SK-N-SH treated with all-trans-retinoic acid at 6 μM for 48 hours (cell line): ENCODE measurements at regions not wholly inside any gene's neighbourhood (a gene's known extent, or its start where the extent isn't known, plus 50 kb on each side); places are given as distances from the start of the nearest gene placed in this dataset.
"Not testable (repeated sequence)": the region's sequence is repeated elsewhere in the genome, so short reads cannot be mapped to it uniquely, and the experiment has no call there.

Source experiments
- ATAC-seq: fragments of 200-7000 bp; cut with Tn5 transposase; 3 replicates; pipeline ENCODE4 v1.9.1; 2020; ENCODE audit warnings: mild to moderate bottlenecking, moderate library complexity
- ARNTL ChIP-seq: fragments of 450-650 bp; formaldehyde crosslinking; IDR thresholded peaks from 2 replicates; pipeline ENCODE4 v1.5.0; 2020; ENCODE audit warnings: low read depth, mild to moderate bottlenecking, moderate library complexity, borderline replicate concordance
- BACH2 ChIP-seq: fragments of 250-450 bp; sonication (Bioruptor Pico); IDR thresholded peaks from 2 replicates; pipeline ENCODE4 v1.9.0; 2021; ENCODE audit warnings: mild to moderate bottlenecking, borderline replicate concordance
- CSDC2 ChIP-seq: fragments of 250-450 bp; sonication (Bioruptor Pico); IDR thresholded peaks from 2 replicates; pipeline ENCODE4 v1.5.0; 2020; ENCODE audit warnings: mild to moderate bottlenecking, moderate library complexity
- ESRRG ChIP-seq: fragments of 250-450 bp; sonication (Bioruptor Pico); IDR thresholded peaks from 2 replicates; pipeline ENCODE4 v1.6.1; 2021; ENCODE audit warnings: mild to moderate bottlenecking
- ISL1 ChIP-seq: fragments of 250-450 bp; sonication (Bioruptor Pico); IDR thresholded peaks from 2 replicates; pipeline ENCODE4 v2.1.2; 2022; ENCODE audit warnings: mild to moderate bottlenecking, moderate library complexity
- OSR1 ChIP-seq: fragments of 250-450 bp; sonication (Bioruptor Pico); IDR thresholded peaks from 2 replicates; pipeline ENCODE4 v1.8.0; 2022; ENCODE audit warnings: moderate library complexity, mild to moderate bottlenecking, inconsistent platforms
- PPARA ChIP-seq: fragments of 250-450 bp; sonication (Bioruptor Pico); IDR thresholded peaks from 2 replicates; pipeline ENCODE4 v1.5.0; 2020; ENCODE audit warnings: mild to moderate bottlenecking, borderline replicate concordance
- RARB ChIP-seq: fragments of 250-450 bp; sonication (Bioruptor Pico); IDR thresholded peaks from 2 replicates; pipeline ENCODE4 v1.8.0; 2021; ENCODE audit warnings: mild to moderate bottlenecking, moderate library complexity
- TCF4 ChIP-seq: fragments of 250-450 bp; sonication (Bioruptor Pico); IDR thresholded peaks from 2 replicates; pipeline ENCODE4 v1.8.0; 2021; ENCODE audit warnings: mild to moderate bottlenecking, moderate library complexity, borderline replicate concordance
- TOX ChIP-seq: fragments of 250-450 bp; sonication (Bioruptor Pico); IDR thresholded peaks from 2 replicates; pipeline ENCODE4 v1.8.0; 2021; ENCODE audit warnings: mild to moderate bottlenecking, moderate library complexity, borderline replicate concordance
- ZC3H10 ChIP-seq: fragments of 250-450 bp; sonication (Bioruptor Pico); IDR thresholded peaks from 2 replicates; pipeline ENCODE4 v1.5.1; 2021; ENCODE audit warnings: mild to moderate bottlenecking, moderate library complexity
- ZFP3 ChIP-seq: fragments of 250-450 bp; sonication (Bioruptor Pico); IDR thresholded peaks from 2 replicates; pipeline ENCODE4 v1.5.0; 2020; ENCODE audit warnings: mild to moderate bottlenecking, moderate library complexity
- ZNF565 ChIP-seq: fragments of 450-650 bp; formaldehyde crosslinking; conservative IDR thresholded peaks from 2 replicates; pipeline ENCODE4 v1.5.0; 2020; ENCODE audit warnings: low read depth, mild to moderate bottlenecking, moderate library complexity
- TF ChIP-seq, protein P1 (sequence below): fragments of 250-450 bp; sonication (Bioruptor Pico); IDR thresholded peaks from 2 replicates; pipeline ENCODE4 v1.5.1; 2021; ENCODE audit warnings: mild to moderate bottlenecking, moderate library complexity
- TF ChIP-seq, protein P2 (sequence below): fragments of 250-450 bp; sonication (Bioruptor Pico); IDR thresholded peaks from 2 replicates; pipeline ENCODE4 v1.8.0; 2020; ENCODE audit warnings: mild to moderate bottlenecking, moderate library complexity, borderline replicate concordance
- TF ChIP-seq, protein P3 (sequence below): fragments of 250-450 bp; sonication (Bioruptor Pico); IDR thresholded peaks from 2 replicates; pipeline ENCODE4 v1.5.1; 2020; ENCODE audit warnings: low read depth, mild to moderate bottlenecking, moderate library complexity
- TF ChIP-seq, protein P4 (sequence below): fragments of 250-450 bp; sonication (Bioruptor Pico); IDR thresholded peaks from 2 replicates; pipeline ENCODE4 v1.8.0; 2021; ENCODE audit warnings: low read depth, mild to moderate bottlenecking, moderate library complexity, borderline replicate concordance

DNA sequence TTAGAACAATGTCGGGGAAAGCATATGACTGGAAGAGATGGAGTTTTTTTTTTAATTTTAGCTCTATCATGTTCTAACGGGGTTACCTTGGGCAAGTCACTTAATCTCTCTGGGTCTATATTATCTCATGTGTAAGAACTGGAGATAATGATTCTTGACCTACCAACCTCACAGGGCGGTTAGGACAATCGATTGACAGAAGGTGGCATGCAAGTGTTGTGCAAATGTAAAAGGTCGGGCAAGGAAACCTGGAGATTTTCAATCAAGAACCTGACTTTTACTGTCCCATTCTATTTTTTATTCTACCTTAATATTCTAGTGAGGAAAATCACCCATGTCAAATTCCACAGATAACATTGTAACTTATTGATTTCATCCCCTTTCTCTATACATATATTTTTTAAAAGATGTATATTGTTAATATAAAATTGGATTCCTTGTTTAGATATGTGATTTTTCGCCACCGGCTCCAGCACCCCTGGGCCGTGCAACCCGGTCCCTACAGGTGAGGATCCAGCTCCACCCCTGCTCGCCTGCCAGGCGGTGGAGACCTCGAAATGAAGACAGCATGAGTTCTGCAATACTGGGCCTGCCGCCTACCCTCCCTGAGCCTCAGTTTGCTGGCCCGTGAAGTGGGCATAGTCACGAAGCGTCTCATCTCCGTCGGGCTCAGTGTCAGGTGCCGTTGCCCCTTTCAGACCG is 497.6 kb upstream of the PHF14 start (continued):
- TF ChIP-seq, protein P1, sequence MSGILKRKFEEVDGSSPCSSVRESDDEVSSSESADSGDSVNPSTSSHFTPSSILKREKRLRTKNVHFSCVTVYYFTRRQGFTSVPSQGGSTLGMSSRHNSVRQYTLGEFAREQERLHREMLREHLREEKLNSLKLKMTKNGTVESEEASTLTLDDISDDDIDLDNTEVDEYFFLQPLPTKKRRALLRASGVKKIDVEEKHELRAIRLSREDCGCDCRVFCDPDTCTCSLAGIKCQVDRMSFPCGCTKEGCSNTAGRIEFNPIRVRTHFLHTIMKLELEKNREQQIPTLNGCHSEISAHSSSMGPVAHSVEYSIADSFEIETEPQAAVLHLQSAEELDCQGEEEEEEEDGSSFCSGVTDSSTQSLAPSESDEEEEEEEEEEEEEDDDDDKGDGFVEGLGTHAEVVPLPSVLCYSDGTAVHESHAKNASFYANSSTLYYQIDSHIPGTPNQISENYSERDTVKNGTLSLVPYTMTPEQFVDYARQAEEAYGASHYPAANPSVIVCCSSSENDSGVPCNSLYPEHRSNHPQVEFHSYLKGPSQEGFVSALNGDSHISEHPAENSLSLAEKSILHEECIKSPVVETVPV (CRISPR knock-in tag), result no peak
- TF ChIP-seq RARB (CRISPR knock-in tag) (no peak), ZC3H10 (no peak)

DNA sequence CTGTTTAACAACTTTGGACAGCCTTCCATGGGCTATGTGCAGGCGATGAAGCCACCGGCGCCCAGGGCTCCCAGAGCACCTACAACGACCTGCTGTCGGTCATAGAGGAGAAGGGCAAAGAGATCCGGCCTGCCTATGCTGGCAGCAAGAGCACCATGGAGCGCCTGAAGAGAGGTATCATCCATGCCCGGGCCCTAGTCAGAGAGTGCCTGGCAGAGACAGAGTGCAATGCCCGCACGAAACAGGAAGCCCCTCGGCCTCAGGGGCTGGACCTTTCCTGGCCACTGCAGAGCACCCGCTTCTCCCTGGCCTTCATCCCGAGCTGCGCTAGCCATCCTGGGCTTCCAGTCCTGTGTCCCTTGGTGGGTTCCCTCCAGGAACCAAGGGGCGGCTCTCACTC is 497.0 kb upstream of the PHF14 start:
- no peak for ATAC-seq
- TF ChIP-seq ESRRG (CRISPR knock-in tag), result no peak
- TF ChIP-seq, all 23 proteins: peak for 0

DNA sequence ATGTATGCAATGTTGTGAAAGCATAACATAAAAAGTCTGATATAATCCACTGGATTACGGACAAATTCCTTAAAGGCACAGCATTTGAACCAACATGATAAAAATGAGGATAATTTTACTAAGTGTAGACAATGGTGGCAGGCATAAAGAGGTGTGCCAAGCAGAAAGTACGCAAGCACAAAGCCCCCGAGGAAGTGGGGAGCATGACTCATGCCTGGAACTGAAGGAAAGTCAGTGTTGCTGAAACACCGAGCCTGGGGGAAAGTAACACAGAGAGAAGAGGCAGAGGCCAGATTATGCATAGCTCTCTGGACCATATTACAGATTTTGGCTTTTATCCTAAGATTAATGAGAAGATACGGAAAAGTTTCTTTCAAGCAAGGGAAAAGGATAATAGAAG is 490.0 kb upstream of the PHF14 start:
- TF ChIP-seq, protein P2, sequence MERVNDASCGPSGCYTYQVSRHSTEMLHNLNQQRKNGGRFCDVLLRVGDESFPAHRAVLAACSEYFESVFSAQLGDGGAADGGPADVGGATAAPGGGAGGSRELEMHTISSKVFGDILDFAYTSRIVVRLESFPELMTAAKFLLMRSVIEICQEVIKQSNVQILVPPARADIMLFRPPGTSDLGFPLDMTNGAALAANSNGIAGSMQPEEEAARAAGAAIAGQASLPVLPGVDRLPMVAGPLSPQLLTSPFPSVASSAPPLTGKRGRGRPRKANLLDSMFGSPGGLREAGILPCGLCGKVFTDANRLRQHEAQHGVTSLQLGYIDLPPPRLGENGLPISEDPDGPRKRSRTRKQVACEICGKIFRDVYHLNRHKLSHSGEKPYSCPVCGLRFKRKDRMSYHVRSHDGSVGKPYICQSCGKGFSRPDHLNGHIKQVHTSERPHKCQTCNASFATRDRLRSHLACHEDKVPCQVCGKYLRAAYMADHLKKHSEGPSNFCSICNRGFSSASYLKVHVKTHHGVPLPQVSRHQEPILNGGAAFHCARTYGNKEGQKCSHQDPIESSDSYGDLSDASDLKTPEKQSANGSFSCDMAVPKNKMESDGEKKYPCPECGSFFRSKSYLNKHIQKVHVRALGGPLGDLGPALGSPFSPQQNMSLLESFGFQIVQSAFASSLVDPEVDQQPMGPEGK (CRISPR knock-in tag), result no peak
- TF ChIP-seq ISL1 (CRISPR knock-in tag), result no peak
- TF ChIP-seq TOX (CRISPR knock-in tag), result no peak
- no peak for TF ChIP-seq ESRRG (CRISPR knock-in tag)
- no peak for TF ChIP-seq ZFP3
- TF ChIP-seq BACH2 (CRISPR knock-in tag), result no peak
- no peak for TF ChIP-seq TCF4
- TF ChIP-seq, protein P3, sequence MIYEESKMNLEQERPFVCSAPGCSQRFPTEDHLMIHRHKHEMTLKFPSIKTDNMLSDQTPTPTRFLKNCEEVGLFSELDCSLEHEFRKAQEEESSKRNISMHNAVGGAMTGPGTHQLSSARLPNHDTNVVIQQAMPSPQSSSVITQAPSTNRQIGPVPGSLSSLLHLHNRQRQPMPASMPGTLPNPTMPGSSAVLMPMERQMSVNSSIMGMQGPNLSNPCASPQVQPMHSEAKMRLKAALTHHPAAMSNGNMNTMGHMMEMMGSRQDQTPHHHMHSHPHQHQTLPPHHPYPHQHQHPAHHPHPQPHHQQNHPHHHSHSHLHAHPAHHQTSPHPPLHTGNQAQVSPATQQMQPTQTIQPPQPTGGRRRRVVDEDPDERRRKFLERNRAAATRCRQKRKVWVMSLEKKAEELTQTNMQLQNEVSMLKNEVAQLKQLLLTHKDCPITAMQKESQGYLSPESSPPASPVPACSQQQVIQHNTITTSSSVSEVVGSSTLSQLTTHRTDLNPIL, result no peak
- TF ChIP-seq ZNF565 (CRISPR knock-in tag), result no peak
- TF ChIP-seq ZC3H10, result no peak
- no peak for TF ChIP-seq ARNTL (CRISPR knock-in tag)
- no peak for TF ChIP-seq OSR1 (CRISPR knock-in tag)
- TF ChIP-seq PPARA, result no peak
- TF ChIP-seq, protein P1 (CRISPR knock-in tag), result no peak
- TF ChIP-seq, protein P4, sequence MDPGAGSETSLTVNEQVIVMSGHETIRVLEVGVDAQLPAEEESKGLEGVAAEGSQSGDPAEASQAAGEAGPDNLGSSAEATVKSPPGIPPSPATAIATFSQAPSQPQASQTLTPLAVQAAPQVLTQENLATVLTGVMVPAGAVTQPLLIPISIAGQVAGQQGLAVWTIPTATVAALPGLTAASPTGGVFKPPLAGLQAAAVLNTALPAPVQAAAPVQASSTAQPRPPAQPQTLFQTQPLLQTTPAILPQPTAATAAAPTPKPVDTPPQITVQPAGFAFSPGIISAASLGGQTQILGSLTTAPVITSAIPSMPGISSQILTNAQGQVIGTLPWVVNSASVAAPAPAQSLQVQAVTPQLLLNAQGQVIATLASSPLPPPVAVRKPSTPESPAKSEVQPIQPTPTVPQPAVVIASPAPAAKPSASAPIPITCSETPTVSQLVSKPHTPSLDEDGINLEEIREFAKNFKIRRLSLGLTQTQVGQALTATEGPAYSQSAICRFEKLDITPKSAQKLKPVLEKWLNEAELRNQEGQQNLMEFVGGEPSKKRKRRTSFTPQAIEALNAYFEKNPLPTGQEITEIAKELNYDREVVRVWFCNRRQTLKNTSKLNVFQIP (CRISPR knock-in tag), result no peak
- TF ChIP-seq CSDC2 (CRISPR knock-in tag), result no peak
- ATAC-seq, result no peak

DNA sequence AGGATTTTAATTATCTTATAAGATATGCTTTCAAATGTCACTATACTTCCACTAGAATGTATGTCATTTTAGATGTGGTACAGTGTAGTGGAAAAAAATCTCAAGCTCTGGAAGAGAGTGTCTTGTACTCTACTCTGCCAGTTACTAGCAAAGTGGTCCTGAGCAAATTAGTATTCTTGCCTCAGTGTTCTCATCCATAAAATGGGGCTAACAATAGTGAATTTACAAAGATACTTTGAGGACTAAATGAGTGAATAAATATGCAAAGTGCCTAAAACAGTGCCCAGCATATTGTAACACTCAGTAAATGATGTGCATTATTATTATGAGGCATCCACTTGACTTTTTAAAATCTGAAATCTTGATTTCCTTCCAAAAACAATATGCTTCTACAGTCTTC is 488.9 kb upstream of the PHF14 start:
- no peak for TF ChIP-seq CSDC2 (CRISPR knock-in tag)
- no peak for ATAC-seq

DNA sequence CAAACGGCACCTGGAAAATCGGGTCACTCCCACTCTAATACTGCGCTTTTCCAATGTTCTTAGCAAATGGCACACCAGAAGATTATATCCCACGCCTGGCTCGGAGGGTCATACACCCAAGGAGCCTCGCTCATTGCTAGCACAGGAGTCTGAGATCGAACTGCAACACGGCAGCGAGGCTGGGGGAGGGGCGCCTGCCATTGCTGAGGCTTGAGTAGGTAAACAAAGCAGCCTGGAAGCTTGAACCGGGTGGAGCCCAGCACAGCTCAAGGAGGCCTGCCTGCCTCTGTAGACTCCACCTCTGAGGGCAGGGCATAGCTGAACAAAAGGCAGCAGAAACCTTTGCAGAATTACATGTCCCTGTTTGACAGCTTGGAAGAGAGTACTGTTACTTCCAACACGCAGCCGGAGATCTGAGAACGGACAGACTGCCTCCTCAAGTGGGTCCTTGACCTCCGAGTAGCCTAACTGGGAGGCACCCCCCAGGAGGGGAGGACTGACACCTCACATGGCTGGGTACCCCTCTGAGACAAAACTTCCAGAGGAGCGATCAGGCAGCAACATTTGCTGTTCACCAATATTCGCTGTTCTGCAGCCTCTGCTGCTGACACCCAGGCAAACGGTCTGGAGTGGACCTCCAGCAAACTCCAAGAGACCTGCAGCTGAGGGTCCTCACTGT is 472.3 kb upstream of the PHF14 start:
- ATAC-seq, result not testable (repeated sequence)
